HTR-8/SVneo (cell line): ENCODE measurements at regions not wholly inside any gene's neighbourhood (a gene's known extent, or its start where the extent isn't known, plus 50 kb on each side); places are given as distances from the start of the nearest gene placed in this dataset.
"Not testable (repeated sequence)": the region's sequence is repeated elsewhere in the genome, so short reads cannot be mapped to it uniquely, and the experiment has no call there.

Source experiments
- DNase-seq: peaks from one replicate; pipeline ENCODE4 v3.0.0; 2011; ENCODE audit warnings: low spot score, mixed read lengths; ENCODE audit not compliant: insufficient read length
- FAIRE-seq: peaks from 2 replicates; lab custom pipeline; 2011; peaks lifted over from hg19 to GRCh38; lab: Jason Lieb, UNC

DNA sequence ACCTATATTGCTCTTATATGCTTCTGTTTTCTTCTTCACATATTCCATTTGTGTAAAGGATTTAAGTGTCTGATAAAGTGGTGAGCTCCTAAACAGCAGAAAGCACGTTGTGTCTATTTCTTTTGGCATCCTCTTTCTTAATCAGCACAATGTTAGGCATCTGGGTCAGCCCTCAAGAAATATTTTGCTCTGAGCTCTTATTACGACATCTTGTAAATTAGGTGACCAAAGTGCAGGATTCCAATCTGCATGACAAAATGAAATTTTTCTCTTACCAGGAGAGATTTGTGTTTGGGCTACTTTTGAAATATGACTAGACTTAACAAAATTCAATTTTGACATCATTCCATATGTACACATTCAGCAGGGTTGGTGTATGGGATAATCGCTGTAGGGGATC lies 210.0 kb upstream of the IGFBP7 start:
- no peak for FAIRE-seq
- DNase-seq: no peak

DNA sequence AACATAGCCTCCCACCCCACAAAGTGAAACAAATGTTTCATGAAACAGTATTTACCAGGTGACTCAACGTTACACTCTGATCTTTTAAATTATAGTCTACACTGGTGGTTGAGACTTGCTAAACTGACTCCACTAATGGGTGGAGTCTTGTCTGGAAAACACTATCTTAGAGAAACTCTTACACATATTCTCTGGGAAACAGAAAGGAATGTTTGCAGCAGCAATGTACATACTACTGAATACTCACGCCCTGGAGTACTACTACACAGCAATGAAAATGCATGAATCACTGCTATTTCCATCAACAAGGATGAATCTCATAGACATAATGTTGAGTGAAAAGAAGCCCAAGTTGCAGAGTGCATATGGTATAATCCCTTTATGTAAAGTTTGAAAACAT lies 208.5 kb upstream of the IGFBP7 start:
- DNase-seq (no peak), FAIRE-seq (no peak)

DNA sequence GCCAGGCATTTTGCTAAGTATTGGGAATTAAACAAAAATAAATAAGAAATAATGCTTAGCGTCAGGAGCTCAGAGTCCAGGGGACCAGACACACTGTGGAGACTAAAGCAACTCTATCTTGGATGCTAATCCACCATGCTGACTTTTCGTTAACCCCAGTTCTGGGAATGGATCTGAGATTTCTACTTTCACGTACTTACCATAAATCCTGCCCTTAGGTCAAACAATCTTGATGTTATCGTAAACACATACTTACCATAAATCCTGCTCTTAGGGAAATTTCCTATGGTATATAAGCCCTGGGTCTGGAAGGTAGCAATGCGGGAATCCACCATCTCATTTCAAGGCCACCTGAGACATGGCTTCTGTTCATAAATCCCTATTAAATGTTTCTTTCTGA lies 204.5 kb upstream of the IGFBP7 start:
- FAIRE-seq (no peak), DNase-seq (no peak)

DNA sequence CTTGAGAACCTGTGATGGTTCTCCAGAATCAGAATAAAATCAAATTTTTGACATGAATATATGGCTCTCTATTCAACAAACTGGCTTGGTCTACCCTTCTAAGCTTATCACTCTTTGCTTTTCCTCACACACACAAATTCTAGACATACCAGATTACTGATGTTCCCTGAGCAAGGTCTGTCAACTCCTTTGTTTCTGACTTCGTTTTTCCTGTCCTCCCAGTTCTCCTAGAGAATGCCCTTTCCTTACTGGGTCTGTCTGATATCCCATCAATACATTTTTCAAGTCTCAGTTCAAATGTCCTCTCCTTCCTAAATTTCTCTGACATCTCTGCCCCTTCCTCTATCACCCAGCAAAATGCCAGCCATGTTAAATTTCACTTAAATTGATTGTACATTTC lies 202.1 kb upstream of the IGFBP7 start:
- no peak for FAIRE-seq
- DNase-seq: no peak

DNA sequence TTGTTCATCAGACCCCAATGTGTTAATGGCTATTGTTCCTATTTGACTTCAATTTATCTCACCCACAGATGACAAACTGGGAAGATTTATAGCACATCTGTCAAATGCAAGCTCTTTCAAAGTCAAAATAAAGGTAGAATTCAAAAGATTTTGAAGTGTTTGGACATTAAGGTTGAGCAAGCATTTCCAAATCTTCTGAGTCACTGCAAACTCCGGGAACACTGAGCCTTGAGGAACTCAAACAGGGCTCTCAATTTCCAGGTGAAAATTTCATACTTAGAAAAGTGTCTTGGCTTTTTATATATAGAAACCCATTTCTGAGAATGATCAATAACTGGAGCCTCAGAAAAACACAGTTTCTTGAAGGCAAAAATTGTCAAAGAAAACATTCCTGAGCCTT lies 199.5 kb upstream of the IGFBP7 start:
- FAIRE-seq: no peak
- DNase-seq: no peak

DNA sequence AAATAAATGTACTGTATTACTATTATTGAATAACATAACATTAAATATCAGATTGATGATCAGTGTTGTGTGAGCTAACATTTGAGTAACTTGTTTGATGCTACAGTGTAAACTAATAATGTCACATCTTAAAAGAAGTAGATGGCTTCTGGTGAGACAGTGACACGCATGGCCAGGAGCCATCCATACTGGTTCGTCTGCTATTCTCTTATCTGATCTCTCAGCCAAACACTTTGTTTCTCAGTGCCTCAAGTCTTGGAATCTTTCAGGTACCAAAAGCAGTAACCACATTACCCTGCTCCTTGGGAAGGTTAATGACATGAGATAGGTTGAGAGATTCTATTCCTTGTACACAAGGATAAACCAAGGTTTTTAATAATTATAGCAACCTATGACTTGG lies 198.1 kb upstream of the IGFBP7 start:
- no peak for FAIRE-seq

DNA sequence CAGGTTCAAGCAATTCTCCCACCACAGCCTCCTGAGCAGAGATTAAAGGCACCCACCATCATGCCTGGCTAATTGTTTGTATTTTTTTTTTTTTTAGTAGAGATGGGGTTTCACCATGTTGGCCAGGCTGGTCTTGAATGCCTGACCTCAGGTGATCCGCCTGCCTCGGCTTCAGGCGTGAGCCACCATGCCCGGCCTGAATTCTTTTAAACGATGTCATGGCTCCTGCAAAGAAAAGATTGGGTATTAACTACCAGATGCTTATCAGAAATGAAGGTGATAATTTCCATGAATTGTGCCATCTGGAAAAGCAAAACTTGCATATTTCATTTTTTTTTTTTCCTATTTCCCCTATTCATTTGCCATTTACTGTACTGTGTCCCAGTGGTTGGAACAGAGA lies 195.7 kb upstream of the IGFBP7 start:
- no peak for DNase-seq
- no peak for FAIRE-seq

More for the DNA sequence above, 198.1 kb upstream of the IGFBP7 start:
- no peak for DNase-seq

DNA sequence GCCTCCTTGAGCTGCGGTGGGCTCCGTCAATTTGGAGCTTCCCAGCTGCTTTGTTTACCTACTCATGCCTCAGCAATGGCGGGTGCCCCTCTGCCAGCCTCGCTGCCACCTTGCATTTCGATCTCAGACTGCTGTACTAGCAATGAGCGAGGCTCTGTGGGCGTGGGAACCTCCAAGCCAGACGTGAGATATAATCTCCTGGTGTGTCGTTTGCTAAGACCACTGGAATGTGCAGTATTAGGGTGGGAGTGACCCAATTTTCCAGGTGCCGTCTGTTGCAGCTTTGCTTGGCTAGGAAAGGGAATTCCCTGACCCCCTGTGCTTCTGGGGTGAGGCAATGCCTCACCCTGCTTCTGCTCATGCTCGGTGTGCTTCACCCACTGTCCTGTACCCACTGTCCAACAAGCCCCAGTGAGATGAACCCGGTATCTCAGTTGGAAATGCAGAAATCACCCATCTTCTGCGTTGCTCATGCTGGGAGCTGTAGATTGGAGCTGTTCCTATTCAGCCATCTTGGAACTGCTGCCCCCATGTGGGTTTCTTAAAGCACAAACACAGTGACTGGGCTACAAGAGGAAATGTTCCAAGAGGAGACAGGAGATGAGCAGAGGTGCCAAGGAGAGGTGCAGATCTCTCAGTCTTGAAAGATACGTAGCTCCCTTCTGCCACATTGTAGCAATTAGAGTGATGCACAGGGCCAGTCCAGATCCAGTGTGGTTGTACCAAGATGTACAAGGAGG lies 193.0 kb upstream of the IGFBP7 start:
- FAIRE-seq (no peak), DNase-seq (no peak)

DNA sequence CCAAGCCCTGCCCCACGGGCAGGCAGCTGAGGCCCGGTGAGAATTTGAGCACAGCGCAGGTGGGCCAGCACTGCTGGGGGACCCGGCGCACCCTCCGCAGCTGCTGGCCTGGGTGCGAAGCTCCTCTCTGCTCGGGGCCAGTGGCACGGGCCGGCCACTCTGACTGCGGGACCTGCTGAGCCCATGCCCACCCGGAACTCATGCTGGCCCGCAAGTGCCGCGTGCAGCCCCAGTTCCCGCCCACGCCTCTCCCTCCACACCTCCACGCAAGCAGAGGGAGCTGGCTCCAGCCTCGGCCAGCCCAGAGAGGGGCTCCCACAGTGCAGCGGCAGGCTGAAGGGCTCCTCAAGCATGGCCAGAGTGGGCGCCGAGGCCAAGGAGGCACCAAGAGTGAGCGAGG lies 190.1 kb upstream of the IGFBP7 start:
- not testable (repeated sequence) for FAIRE-seq

DNA sequence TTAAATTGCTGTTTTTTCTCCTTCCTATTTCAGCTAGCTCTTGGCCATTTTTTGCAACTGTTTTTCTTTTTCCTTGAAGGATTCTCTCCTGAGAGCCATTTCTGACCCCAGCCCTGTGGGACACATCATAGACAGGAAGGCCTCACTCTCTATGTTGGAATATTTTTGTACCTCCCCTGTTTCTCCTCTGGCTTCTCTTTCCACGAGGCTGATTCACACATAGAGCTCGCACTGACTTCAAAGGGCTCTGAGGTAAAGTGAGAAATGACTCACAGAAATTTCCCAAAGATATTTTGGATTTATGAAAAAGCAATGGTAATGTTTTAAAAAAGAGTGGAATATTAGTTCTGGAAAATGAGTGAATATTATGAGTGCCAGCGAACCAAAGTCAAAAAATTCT lies 181.7 kb upstream of the IGFBP7 start:
- DNase-seq: no peak

More for the DNA sequence above, 190.1 kb upstream of the IGFBP7 start:
- DNase-seq: not testable (repeated sequence)

DNA sequence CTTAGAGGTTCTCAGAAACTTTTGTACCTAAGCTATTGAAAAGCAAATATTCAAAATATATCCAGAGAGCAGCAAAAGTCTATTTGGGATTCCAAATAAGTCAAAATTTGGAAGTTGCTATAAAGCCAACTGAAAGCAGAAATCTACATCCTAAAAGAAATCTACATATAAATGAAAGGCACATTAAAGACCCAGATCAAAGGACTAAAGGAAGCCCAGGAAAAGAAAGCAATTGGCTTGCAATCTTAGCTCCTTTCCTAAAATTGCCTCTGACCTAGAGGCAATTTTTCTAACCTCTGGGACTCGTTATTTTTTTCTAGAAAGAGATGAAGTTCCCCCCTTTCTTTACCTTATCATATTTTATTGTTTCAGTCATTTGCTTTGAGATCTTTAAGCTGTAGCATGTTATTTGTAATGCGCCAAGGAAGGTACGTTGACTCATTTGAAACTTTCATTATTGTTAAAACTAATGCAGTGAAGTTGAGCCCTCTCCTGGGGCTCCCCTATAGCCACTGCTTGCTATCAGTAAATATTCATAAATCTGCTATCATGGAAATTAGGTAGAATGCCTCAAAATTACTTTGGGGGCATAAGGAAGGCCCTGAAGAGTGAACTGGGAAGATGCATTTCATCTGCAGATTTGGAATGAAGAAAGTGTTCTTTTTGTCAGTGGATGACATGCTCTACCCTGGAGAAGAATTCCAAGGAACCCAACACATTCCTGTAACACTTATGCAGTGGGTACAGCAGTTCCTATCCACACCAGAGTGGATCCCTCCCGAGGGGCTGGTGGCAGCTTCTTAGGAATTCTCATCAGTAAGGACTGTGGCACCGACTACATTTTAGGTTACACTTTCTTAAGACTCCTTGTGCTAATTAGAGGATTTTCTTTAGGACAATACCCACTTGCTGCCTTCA lies 177.8 kb upstream of the IGFBP7 start:
- FAIRE-seq (no peak), DNase-seq (no peak)

More for the DNA sequence above, 181.7 kb upstream of the IGFBP7 start:
- FAIRE-seq: no peak

DNA sequence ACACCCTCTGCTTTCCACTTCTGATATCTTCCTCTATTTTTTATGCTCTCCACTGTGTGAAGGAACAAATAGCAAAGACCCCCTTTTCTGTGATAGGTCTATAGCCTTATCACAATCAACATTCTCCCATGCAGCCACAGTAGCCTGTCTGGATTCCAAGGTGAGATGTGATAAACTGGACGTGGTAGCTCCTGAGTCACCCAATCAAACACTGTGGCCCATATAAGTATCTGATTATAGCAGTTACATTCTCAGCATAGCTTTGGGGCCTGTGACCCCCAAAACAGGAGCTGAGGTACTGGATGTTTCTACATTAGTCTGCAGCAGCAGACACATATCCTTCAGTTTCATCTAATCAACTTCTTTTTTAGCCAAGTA lies 172.7 kb upstream of the IGFBP7 start:
- FAIRE-seq: no peak
- DNase-seq: no peak

DNA sequence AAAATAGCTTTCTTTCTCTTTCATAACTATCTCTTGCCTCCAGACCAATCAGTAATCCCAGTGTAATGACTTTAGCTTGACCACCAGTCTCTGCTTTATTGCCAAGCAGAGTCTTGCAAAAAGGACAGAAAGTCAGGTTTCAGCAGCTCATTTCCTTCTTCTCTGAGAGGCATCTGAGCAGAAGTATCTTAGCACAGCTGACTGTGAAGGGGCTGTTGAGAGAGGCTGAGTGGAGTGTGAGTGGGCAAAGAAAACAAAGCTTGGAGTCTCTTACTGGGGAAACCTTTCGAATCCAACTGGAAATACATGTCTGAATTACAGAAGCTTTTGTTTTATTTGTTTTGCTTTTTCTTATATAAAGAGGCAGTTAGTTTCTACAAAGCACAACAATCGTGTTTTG lies 170.3 kb upstream of the IGFBP7 start:
- no peak for DNase-seq
- no peak for FAIRE-seq

DNA sequence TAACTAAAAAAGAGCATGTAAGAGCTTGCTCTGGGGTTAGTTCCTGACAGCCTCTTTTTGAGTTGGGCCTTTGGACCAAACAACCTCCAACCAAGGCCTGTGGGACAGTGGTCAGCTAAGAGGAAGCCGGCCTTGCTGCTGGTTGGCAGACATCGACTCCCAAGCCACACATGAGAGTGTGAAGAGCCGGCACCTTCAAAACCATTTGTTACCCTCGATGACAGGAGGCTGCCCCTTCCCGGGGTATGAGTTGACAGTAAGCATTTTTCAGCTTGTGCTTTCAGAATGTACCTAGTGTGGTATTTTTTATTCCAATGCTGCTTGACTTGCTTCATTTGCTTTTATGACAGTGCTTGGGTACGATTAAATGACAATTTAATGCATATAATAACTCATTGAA lies 168.6 kb upstream of the IGFBP7 start:
- FAIRE-seq: no peak
- DNase-seq: no peak

DNA sequence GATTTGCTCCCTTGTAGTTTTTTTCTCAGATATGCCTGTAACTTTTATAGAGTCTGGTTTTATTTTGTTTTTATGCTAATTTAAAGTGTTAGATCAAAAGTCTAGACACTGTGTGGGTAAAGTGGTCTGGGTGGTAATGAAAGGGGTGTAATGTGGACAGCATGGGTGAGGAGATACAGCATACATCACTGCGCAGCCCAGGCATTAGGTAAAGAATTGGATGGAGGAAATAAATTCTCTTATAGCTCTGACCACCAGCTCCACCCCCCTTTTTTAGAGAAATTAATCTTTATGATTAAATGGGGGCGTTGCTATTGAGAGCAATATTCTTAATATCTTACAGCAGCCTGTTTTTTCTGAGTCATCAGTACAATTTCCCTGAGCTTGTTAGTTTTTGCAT lies 163.9 kb upstream of the IGFBP7 start:
- no peak for DNase-seq
- FAIRE-seq: no peak

DNA sequence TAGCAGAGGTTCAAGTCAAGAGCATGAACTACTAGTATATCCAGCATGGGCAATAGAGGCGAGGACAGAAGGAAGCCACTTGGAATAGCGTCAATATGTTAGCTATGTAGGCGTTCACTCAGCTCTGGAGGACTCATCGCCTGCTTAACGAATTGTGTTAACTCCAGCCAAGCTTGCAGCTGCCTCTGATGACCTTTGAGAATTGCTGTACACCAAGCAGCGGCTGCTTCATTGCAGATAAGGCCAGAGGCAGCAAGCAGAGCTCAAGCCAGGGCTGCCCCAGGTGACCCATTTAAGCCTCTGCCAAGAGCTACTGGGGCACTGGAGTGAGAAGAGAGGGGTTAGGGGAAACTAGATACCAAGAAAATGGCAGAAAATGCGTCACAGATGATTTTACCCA lies 160.2 kb upstream of the IGFBP7 start:
- DNase-seq (no peak), FAIRE-seq (no peak)

DNA sequence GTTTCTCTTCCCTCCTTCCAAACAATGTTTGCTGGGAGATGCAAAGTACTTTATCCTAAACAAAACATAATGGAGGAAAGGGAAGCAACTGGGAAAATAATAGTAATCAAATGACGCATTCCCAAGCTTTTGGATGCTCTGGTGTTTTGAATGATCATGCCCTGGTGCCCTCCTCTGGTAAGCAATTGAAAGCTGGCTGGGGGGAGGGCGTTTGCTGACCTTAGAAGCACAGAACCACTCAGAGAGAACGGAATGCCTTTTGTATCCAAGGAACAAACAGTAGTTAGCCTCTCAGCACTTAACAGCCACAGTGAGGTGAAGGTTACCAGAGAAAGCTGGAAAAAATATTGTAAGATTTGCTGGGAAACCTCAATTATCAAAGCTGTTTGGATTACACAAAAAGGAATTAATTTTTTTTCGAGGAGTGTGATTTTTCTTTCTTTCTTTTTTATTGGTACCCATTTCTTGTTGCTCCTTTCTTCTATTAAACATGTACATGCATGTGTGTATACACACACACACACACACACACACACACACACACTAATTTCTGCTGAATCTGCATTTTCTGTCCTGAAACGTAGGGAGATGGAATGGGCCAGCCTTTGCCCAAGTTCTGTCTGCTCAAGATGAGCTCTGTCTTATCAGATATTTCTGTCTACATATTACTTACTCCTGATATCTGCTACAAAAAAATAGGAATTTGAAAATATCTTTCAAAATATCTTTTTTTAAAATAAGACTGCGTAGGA lies 155.8 kb upstream of the IGFBP7 start:
- no peak for DNase-seq

DNA sequence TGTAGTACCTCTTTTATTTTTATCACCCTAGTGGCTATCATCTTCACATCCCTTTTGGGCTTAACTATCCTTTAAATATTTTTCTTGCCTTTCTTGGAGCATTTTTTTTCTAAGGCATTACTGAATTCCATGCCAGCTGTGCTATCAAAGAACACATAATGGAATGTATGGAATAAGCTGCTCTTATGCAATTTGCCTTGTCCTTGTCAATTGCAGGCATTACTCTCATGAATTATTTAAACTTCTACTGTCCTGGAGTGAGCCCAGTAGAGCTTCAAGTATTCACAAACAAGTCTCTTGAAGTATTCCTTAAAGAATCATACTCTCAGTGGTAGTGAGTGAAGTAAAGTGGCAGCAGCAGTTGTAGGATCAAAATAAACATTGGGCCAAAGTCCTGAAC lies 144.6 kb upstream of the IGFBP7 start:
- FAIRE-seq (no peak), DNase-seq (no peak)

More for the DNA sequence above, 155.8 kb upstream of the IGFBP7 start:
- FAIRE-seq: no peak

DNA sequence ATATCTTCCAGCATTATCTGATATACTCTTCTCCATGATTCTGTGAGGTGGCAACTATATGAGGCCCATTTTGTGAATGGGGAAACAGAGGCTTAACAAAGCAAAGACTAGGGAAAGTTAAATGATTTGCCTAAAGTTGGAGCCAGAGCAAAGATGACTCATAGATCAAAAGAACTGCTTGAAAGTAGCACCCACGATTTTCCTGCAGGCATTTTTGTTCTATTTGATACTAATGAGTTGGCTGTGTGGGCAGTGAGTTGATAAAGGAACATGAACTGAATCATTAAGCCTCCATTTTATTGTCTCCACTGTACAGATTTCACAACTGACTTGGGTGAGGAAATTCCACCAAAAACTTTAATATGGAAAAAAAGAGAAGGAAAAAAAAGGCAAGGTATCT lies 138.9 kb upstream of the IGFBP7 start:
- FAIRE-seq (no peak), DNase-seq (no peak)

DNA sequence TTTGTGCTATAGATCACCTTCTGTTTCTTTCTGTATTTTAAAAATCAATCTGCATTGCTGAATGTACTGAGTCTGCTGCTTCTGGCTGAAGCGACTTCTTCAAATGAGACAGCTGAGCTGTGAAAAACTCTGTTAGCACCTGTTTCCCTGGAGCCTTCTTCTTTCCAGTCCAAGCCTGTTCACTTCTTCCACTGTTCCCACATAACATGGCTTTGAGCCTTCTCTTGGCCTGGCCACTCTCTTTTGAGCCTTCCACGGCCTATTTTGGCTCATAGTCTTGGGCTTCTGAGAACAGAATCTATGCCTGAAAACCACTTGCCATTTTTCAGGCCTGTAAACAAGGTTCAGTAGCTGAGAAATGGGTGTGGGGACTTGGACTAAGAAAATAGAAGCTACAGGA lies 132.9 kb upstream of the IGFBP7 start:
- no peak for DNase-seq
- no peak for FAIRE-seq

DNA sequence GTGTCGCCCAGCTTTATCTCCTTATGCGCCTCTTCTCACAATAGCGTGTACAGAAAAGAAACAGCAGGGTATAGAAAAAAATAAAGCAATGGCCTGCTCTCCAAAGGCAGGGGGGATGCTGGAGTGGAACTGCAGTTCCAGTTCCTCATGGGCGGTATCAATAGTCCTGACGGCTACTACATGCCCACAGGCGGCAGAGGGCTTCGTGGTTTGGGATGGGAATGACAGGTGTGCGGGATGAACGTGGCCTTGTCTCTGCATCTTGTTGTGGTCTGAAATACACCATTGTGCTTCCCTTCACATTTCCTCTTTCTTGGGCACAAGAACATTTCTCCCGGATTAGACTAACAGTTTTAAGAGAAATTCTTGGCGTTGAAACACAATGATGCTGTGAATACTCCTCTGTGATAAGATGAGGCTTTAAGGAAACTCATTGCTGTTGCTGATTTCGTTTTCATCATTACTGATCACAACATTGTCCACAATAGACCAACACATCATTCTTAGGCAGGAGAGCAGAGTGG lies 124.1 kb upstream of the IGFBP7 start:
- no peak for FAIRE-seq

More for the DNA sequence above, 124.1 kb upstream of the IGFBP7 start:
- no peak for DNase-seq
